ENCODE measurements at regions not wholly inside any gene's neighbourhood (a gene's known extent, or its start where the extent isn't known, plus 50 kb on each side); places are given as distances from the start of the nearest gene placed in this dataset.

- TF ChIP-seq, protein P1, sequence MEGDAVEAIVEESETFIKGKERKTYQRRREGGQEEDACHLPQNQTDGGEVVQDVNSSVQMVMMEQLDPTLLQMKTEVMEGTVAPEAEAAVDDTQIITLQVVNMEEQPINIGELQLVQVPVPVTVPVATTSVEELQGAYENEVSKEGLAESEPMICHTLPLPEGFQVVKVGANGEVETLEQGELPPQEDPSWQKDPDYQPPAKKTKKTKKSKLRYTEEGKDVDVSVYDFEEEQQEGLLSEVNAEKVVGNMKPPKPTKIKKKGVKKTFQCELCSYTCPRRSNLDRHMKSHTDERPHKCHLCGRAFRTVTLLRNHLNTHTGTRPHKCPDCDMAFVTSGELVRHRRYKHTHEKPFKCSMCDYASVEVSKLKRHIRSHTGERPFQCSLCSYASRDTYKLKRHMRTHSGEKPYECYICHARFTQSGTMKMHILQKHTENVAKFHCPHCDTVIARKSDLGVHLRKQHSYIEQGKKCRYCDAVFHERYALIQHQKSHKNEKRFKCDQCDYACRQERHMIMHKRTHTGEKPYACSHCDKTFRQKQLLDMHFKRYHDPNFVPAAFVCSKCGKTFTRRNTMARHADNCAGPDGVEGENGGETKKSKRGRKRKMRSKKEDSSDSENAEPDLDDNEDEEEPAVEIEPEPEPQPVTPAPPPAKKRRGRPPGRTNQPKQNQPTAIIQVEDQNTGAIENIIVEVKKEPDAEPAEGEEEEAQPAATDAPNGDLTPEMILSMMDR (conservative IDR thresholded peaks at IDR 0.05; ENCODE audit: low read length) = no peak
- no peak for TF ChIP-seq EZH2phosphoT487 (IDR thresholded peaks at IDR 0.05; ENCODE audit: borderline replicate concordance, low read depth, low read length)
Measured at GRCh38 chr5:82331557-82331956, 53.4 kb upstream of the RPS23 start.
